Ovary (tissue), 3 donors: ENCODE measurements at regions not wholly inside any gene's neighbourhood (a gene's known extent, or its start where the extent isn't known, plus 50 kb on each side); places are given as distances from the start of the nearest gene placed in this dataset.

Experiments used
- EP300 ChIP-seq: sonication (generic); formaldehyde crosslinking; IDR thresholded peaks from one replicate; pipeline ENCODE4 v1.6.1; 2017; ENCODE audit warnings: antibody characterized with exemption
- POLR2A ChIP-seq: fragments of 450-650 bp; IDR thresholded peaks from one replicate; pipeline ENCODE4 v1.6.1; 2017; ENCODE audit warnings: antibody characterized with exemption, mild to moderate bottlenecking, moderate library complexity
- TF ChIP-seq, protein P1 (sequence below), 3 donors: fragments of 450-650 bp in 2 of 3; fragments of 200-600 bp in 1 of 3; IDR thresholded peaks; one replicate each; pipeline versions ENCODE4 v1.5.1 to v1.8.0; 2016 to 2022; ENCODE audit warnings: antibody characterized with exemption in 3 of 3, mild to moderate bottlenecking in 1 of 3
- donor health status: DM: no; HTN: no; CAD: no.

DNA sequence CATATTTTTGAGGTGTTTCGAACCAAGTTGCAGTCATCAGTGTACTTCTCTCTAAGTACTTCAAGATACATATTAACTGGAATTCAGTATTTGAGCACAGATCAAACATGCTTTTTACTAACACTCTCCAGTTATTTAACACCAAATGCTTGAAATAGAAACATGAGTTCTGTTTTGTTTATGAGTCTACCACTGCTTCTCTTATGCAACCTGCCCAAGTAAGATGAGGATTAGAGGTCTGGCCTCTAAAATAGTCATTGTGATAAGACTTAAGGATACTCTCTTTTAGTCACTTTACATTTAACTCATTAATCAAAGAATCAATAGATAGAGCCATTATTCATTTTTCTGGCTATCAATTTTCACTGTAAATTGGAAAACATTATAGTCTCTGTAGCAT lies 156.2 kb upstream of the THRB start:
- TF ChIP-seq, protein P1, sequence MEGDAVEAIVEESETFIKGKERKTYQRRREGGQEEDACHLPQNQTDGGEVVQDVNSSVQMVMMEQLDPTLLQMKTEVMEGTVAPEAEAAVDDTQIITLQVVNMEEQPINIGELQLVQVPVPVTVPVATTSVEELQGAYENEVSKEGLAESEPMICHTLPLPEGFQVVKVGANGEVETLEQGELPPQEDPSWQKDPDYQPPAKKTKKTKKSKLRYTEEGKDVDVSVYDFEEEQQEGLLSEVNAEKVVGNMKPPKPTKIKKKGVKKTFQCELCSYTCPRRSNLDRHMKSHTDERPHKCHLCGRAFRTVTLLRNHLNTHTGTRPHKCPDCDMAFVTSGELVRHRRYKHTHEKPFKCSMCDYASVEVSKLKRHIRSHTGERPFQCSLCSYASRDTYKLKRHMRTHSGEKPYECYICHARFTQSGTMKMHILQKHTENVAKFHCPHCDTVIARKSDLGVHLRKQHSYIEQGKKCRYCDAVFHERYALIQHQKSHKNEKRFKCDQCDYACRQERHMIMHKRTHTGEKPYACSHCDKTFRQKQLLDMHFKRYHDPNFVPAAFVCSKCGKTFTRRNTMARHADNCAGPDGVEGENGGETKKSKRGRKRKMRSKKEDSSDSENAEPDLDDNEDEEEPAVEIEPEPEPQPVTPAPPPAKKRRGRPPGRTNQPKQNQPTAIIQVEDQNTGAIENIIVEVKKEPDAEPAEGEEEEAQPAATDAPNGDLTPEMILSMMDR (IDR thresholded peaks at IDR 0.05): no peak
- no peak for TF ChIP-seq POLR2A
- TF ChIP-seq EP300: no peak
